Heart right ventricle (tissue), 16 donors: ENCODE measurements at regions not wholly inside any gene's neighbourhood (a gene's known extent, or its start where the extent isn't known, plus 50 kb on each side); places are given as distances from the start of the nearest gene placed in this dataset.

Experiments
- ATAC-seq, 8 donors: fragments of 200-7000 bp; cut with Tn5 transposase; one replicate each; pipeline ENCODE4 v1.9.1; 2020; ENCODE audit warnings: mild to moderate bottlenecking in 8 of 8, moderate library complexity in 8 of 8, moderate number of reproducible peaks in 1 of 8
- DNase-seq, 2 donors: peaks; one replicate each; pipeline ENCODE4 v3.0.0-alpha.2; 2020
- H3K27ac ChIP-seq, 10 donors: fragments of 200-600 bp; sonication (generic) in 2 of 10; one replicate each; pipeline versions ENCODE4 v1.5.0 to v1.8.0; 2020 to 2022; ENCODE audit warnings: mild to moderate bottlenecking in 3 of 10
- H3K27me3 ChIP-seq, 7 donors: fragments of 200-600 bp; one replicate each; pipeline ENCODE4 v1.8.0; 2021 to 2022; ENCODE audit warnings: mild to moderate bottlenecking in 2 of 7
- H3K36me3 ChIP-seq, 9 donors: fragments of 200-600 bp; sonication (generic) in 1 of 9; one replicate each; pipeline versions ENCODE4 v1.5.0 to v1.8.0; 2020 to 2022; ENCODE audit warnings: mild to moderate bottlenecking in 2 of 9
- H3K4me1 ChIP-seq, 9 donors: fragments of 200-600 bp; sonication (generic) in 1 of 9; one replicate each; pipeline versions ENCODE4 v1.5.0 to v1.8.0; 2020 to 2022; ENCODE audit warnings: mild to moderate bottlenecking in 4 of 9
- H3K4me3 ChIP-seq, 10 donors: fragments of 200-600 bp; sonication (generic) in 2 of 10; one replicate each; pipeline versions ENCODE4 v1.5.0 to v1.8.0; 2020 to 2022; ENCODE audit warnings: mild to moderate bottlenecking in 7 of 10, moderate library complexity in 2 of 10
- H3K9me3 ChIP-seq, 11 donors: fragments of 200-600 bp in 10 of 11; sonication (generic) in 2 of 11; one replicate each; pipeline versions ENCODE4 v1.5.0 to v1.8.0; 2013 to 2022; ENCODE audit warnings: mild to moderate bottlenecking in 2 of 11, control low read depth in 1 of 11, moderate library complexity in 1 of 11
- CTCF ChIP-seq, 9 donors: fragments of 200-600 bp; sonication (generic) in 2 of 9; IDR thresholded peaks; one replicate each; pipeline versions ENCODE4 v1.5.0 to v1.8.0; 2021 to 2022; ENCODE audit warnings: antibody characterized with exemption in 9 of 9, mild to moderate bottlenecking in 5 of 9, moderate library complexity in 1 of 9
- WGBS, 2 donors: extraction: QIAGEN DNeasy Blood & Tissue Kit; methylation state at CpG; one replicate each; pipeline ENCODE4 v1.1.7; 2013; ENCODE audit warnings: inconsistent platforms in 1 of 2; 5-methylcytosine and 5-hydroxymethylcytosine counted together
- intact Hi-C, 10 donors: fragments of 100-400 bp; cut with DNase I; formaldehyde crosslinking; loops; one replicate each; pipeline versions ENCODE4 v1.11.1 to v1.14.2; 2022
- donor health status: Arrhythmogenic right ventricular cardiomyopathy.
- donor health status: ischemic (EF 13 %, LVEDD 7.1; RV severe dilation, severe dysfunction).
- donor health status: healthy with polysubstance abuse.
- donor health status: DM: no; HTN: yes; CAD: no.
- donor health status: DM: no; HTN: no; CAD: no.
- donor health status: ischemic (EF 25% LVEDD 6.9; RV normal size, moderate dysfunction).
- donor health status: ischemic (EF 25% LVEDD 5.7; RV mildly dilated, moderate dysfunction).
- donor health status: healthy.
- donor health status: DM: yes; HTN: yes; CAD: no.
- donor health status: Ischemic cardiomyopathy.
- donor health status: ischemic (EF 35%, LVEDD 5.7; RV mildly dilated, moderate dysfunction).
- donor health status: nonischemic (EF 11% LVEDD 7.7; RV severe dilation, severe dysfunction).
- donor health status: DM: yes; HTN: yes; CAD: no.
- donor health status: PGD.
- donor health status: ischemic (EF 29% LVEDD 5.4; RV normal size, mild dysfunction).
- donor health status: nonischemic (EF 23%, LVEDD 6.1; RV moderate dilation, normal function).

- Histone ChIP-seq H3K27ac (no peak overlapping the region), H3K4me3 (no peak overlapping the region), H3K36me3 (no peaks in the 10 kb centered on the region), H3K27me3 (no peaks in the 10 kb centered on the region), H3K4me1 (no peaks in the 10 kb centered on the region), H3K9me3 (peaks cover 0 to 20% (median 0%) of the 10 kb centered on the region in 11 donors)
- ATAC-seq (no peak), DNase-seq (no peak)
- intact Hi-C loops, result no loop called here
- WGBS, 2 donors, result 81 to 87% methylated on average over 3 of the region's 3 CpGs
- no peak for TF ChIP-seq CTCF (IDR thresholded peaks at IDR 0.05)
Measured at GRCh38 chr18:37948471-37948870, 382.9 kb upstream of the CELF4 start.

- 43 to 44% methylated on average over 4 of the region's 4 CpGs for WGBS, 2 donors
- DNase-seq (no peak), ATAC-seq (no peak)
- TF ChIP-seq CTCF (IDR thresholded peaks at IDR 0.05), result no peak
- no peak overlapping the region for H3K4me3 ChIP-seq
- peaks cover 0 to 7% (median 0%) of the 10 kb centered on the region in 11 donors for H3K9me3 ChIP-seq
- intact Hi-C loops, result no loop called here
- no peaks in the 10 kb centered on the region for H3K36me3 ChIP-seq
- no peaks in the 10 kb centered on the region for H3K4me1 ChIP-seq
- no peak overlapping the region for H3K27ac ChIP-seq
- no peaks in the 10 kb centered on the region for H3K27me3 ChIP-seq
Measured at GRCh38 chr18:37946324-37946723, 380.7 kb upstream of the CELF4 start.

GRCh38 chr18:37944700-37945270 lies 379.2 kb upstream of the CELF4 start:
- no peak overlapping the region for H3K4me3 ChIP-seq
- DNase-seq, result no peak
- no peaks in the 10 kb centered on the region for H3K27me3 ChIP-seq
- H3K4me1 ChIP-seq, result no peaks in the 10 kb centered on the region
- ATAC-seq, result no peak
- TF ChIP-seq CTCF (IDR thresholded peaks at IDR 0.05), result no peak
- H3K9me3 ChIP-seq, result peaks cover 0 to 8% (median 0%) of the 10 kb centered on the region in 11 donors
- 58 to 72% methylated on average over 3 of the region's 3 CpGs for WGBS, 2 donors
- no peaks in the 10 kb centered on the region for H3K36me3 ChIP-seq
- intact Hi-C loops, result no loop called here
- H3K27ac ChIP-seq, result no peak overlapping the region

- no peak for ATAC-seq
- no peak for TF ChIP-seq CTCF (IDR thresholded peaks at IDR 0.05)
- DNase-seq, result no peak
- intact Hi-C loops, result no loop called here
- Histone ChIP-seq H3K4me3 (no peak overlapping the region), H3K9me3 (peaks cover 0 to 21% (median 0%) of the 10 kb centered on the region in 11 donors), H3K27ac (no peak overlapping the region), H3K27me3 (no peaks in the 10 kb centered on the region), H3K4me1 (no peaks in the 10 kb centered on the region), H3K36me3 (no peaks in the 10 kb centered on the region)
- WGBS, 2 donors, result 58 to 60% methylated on average over 6 of the region's 6 CpGs
Measured at GRCh38 chr18:37937287-37937686, 371.7 kb upstream of the CELF4 start.
